Cardiac septum (tissue), 1 donor: ENCODE measurements at regions not wholly inside any gene's neighbourhood (a gene's known extent, or its start where the extent isn't known, plus 50 kb on each side); places are given as distances from the start of the nearest gene placed in this dataset.
"Not testable (repeated sequence)": the region's sequence is repeated elsewhere in the genome, so short reads cannot be mapped to it uniquely, and the experiment has no call there.

ENCODE experiments used
- DNase-seq: peaks from one replicate; pipeline ENCODE4 v3.0.0-alpha.2; 2020; ENCODE audit warnings: low spot score
- intact Hi-C: fragments of 100-400 bp; cut with DNase I; formaldehyde crosslinking; loops from one replicate; pipeline ENCODE4 v1.14.0; 2022
- donor health status: DM: no; HTN: no; CAD: no.

GRCh38 chr12:60174476-60174875 is 578.6 kb downstream of the SLC16A7 start:
- DNase-seq, result no peak

GRCh38 chr12:60174941-60175340 is 579.1 kb downstream of the SLC16A7 start:
- intact Hi-C loops, result no loop called here
- no peak for DNase-seq

More at GRCh38 chr12:60174476-60174875, 578.6 kb downstream of the SLC16A7 start:
- intact Hi-C loops, result no loop called here

GRCh38 chr12:60176891-60177290 is 581.1 kb downstream of the SLC16A7 start:
- intact Hi-C loops, result no loop called here
- DNase-seq, result no peak

GRCh38 chr12:60180298-60180697 is 584.5 kb downstream of the SLC16A7 start:
- intact Hi-C loops, result no loop called here
- no peak for DNase-seq

GRCh38 chr12:60182354-60182753 is 586.5 kb downstream of the SLC16A7 start:
- DNase-seq, result no peak
- intact Hi-C loops, result no loop called here

DNA sequence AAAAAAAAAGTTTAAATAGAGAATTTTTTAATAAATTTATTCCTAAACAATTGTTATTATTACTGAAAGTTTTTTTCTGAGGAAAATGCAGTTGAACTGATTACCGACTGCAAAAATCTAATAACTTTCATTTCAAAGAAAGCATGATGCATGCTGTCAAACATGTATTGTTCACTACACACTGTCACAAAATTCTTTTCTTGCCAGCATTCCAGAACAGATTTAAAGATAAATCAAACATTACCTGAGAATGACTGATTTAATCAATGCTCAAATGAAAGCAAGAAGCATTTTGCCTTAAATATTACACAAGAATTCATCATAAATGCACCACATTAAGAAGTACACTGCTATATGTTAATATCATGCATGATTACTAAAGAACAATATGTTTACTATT is 588.3 kb downstream of the SLC16A7 start:
- intact Hi-C loops, result no loop called here
- DNase-seq, result no peak

DNA sequence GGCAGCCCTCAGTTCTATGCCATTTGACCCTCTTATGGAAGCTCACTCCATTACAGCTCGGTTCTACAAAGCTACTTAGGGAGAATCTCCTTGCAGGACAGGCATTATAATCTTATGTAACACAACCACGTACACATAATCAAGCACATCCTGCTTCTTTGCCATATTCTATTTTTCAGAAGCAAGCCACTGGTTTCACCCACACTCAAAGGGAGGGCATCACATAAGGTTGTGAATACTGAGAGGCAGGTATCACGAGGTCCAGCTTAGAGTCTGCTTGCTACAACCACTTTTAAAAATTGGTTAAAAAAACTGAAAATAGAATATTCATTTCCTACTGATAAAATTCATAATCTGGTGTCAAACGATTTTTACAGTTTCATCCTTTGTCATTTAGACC is 589.2 kb downstream of the SLC16A7 start:
- intact Hi-C loops, result no loop called here
- no peak for DNase-seq

GRCh38 chr12:60191271-60191670 is 595.4 kb downstream of the SLC16A7 start:
- intact Hi-C loops, result no loop called here
- no peak for DNase-seq

- intact Hi-C loops, result no loop called here
- no peak for DNase-seq
Observed at GRCh38 chr12:60191676-60192359, 596.0 kb downstream of the SLC16A7 start.

DNA sequence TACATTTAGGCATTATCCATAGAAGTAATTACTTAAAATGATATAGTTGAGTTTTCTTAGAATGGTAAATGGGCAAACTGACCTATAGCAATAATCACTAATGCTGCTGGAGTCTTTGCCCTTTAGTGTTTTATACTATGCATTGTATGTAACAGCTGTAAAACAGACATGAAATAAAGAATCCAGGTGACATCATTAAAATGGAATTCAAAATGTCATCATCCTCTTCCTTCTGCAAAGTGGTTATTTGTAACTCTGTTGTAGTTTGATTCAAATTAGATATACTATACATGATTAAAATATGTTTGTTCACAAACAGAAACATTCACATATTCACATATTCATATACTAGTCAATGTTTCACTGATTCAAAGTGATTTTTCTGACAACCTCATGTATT is 598.8 kb downstream of the SLC16A7 start:
- intact Hi-C loops, result no loop called here
- no peak for DNase-seq

DNA sequence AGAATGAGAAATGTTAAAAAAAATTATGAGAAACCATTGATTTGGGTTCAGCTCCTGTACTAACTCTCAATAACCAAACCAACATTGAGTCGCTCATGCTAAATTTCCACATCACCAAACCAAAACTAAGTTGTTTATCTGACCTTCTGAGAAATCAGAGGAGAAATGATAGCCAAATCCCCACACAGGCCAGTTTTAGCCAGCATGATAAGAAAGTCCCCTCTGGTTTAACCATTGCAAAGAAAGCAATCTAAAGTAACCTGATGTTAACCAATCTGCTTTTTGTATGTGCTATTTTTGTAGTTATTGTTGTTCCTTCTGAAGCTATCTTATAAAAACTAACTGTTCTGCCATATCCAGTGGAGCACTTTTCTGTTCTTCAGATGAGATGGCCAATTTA is 599.7 kb downstream of the SLC16A7 start:
- intact Hi-C loops, result no loop called here
- no peak for DNase-seq

DNA sequence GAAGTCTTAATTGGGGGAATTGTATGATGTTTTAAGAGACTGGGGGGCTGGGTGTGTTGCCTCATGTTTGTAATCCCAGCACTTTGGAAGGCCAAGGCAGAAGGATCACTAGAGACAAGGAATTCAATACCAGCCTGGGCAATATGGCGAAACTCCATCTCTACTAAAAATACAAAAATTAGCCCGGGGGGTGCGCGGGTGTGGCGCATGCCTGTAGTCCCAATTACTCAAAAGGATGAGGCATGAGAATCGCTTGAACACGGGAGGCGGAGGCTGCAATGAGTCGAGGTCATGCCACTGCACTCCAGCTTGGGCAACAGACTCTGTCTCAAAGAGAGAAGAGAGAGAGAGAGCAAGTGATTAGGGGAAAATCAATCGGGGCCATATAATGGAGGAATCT is 600.5 kb downstream of the SLC16A7 start:
- intact Hi-C loops, result no loop called here
- no peak for DNase-seq

GRCh38 chr12:60197589-60197988 is 601.8 kb downstream of the SLC16A7 start:
- intact Hi-C loops, result no loop called here
- DNase-seq, result no peak

GRCh38 chr12:60201891-60202290 is 606.1 kb downstream of the SLC16A7 start:
- intact Hi-C loops, result no loop called here

GRCh38 chr12:60205500-60205899 is 609.7 kb downstream of the SLC16A7 start:
- DNase-seq, result no peak
- intact Hi-C loops, result no loop called here

More at GRCh38 chr12:60201891-60202290, 606.1 kb downstream of the SLC16A7 start:
- DNase-seq, result no peak

- intact Hi-C loops, result no loop called here
- no peak for DNase-seq
Observed at GRCh38 chr12:60209521-60209920, 613.7 kb downstream of the SLC16A7 start.

- no peak for DNase-seq
- intact Hi-C loops, result no loop called here
Observed at GRCh38 chr12:60209933-60210332, 614.1 kb downstream of the SLC16A7 start.

DNA sequence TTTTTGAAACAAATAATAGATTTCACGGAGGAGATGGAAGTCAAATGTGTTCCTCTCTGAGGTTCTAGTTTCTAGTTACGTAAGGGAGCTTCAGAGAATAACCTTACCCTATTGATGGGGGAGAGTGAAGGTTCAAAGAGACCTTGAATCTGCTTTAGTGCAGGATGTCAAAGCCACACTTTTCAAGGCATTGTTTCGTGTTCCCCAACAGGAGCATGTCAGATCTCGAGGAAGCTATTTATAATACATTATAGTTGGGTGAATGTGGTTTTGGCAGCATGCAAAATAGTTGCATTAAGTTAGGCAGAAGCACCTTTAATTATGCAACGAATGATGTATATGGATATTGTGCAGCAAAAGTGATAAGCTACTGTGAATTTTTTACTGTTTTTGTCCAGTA is 614.9 kb downstream of the SLC16A7 start:
- intact Hi-C loops, result no loop called here
- no peak for DNase-seq

- no peak for DNase-seq
- intact Hi-C loops, result no loop called here
Observed at GRCh38 chr12:60211244-60211643, 615.4 kb downstream of the SLC16A7 start.

DNA sequence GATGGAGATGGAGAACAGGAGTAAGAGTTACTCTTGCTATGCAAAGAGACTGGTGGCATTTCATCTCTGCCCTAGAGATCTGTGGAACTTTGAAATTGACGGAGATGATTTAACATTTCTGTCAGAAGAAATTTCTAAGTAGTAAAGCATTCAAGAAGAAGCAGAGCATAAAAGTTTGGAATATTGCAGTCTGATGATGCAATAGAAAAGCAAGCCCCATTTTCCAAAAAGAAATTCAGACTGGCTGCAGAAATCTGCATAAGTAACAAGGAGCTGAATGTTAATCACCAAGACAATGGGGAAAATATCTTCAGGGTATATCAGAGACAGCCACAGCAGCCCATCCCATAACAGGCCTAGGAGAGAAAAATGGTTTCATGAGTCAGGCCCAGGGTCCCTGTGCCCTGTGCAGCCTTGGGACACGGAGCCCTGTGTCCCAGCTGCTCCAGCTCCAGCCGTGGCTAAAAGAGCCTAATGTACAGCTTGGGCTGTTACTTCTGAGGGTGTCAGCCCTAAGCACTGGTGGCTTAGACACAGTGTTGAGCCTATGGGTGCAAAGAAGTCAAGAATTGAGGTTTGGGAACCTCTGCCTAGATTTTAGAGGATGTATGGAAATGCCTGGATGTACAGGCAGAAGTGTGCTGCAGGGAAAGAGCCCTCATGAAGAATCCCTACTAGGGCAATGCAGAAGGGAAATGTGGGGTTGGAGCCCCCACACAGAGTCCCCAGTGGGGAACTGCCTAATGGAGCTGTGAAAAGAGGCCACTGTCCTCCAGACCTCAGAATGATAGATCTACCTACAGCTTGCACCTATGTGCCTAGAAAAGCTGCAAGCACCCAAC is 616.6 kb downstream of the SLC16A7 start:
- no peak for DNase-seq
- intact Hi-C loops, result no loop called here

DNA sequence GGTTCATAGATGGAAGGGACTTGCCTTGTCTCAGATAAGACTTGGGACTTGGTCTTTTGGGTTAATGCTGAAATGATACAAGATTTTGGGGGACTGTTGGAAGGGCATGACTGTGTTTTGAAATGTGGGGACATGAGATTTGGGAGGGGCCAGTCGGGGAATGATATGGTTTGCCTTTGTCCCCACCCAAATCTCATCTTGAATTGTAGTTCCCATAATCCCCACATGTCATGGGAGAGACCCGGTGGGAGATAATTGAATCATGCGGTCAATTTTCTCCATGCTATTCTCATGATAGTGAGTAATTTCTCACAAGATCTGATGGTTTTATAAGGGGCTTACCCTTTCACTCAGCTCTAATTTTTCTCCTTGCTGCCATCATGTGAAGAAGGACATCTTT is 617.4 kb downstream of the SLC16A7 start:
- DNase-seq, intact Hi-C loops: not testable (repeated sequence)
